HG02970 (cell line): ENCODE measurements at regions not wholly inside any gene's neighbourhood (a gene's known extent, or its start where the extent isn't known, plus 50 kb on each side); places are given as distances from the start of the nearest gene placed in this dataset.
A peak's percentile ranks its signal among the peaks of the same experiment; 100 is the strongest.
"Not testable (repeated sequence)": the region's sequence is repeated elsewhere in the genome, so short reads cannot be mapped to it uniquely, and the experiment has no call there.

Experiments used
- ATAC-seq: cut with Tn5 transposase; IDR thresholded peaks from one replicate; pipeline ENCODE4 v1.9.1; 2021; ENCODE audit warnings: mild to moderate bottlenecking, moderate library complexity, moderate number of reproducible peaks; ENCODE audit not compliant: unreplicated experiment, low FRiP score

DNA sequence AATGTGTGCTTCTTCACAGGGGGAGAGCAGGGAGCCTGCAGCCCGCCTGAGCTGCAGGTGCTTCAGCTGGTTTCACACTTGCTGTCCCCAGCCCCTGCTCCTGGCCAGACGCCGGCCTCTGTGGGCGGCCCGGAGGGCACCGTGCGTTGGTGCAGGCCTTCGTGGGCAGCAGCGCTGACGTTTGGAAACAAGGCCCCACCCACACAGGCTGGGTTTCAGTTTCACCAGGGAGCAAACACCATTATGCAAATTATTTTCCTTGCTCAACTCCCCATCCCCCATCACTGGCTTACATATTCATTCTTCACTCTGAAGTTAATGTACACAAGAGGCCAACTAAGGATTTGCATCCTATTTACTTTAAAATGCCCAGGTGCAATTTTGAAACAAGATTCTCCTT is 343.2 kb downstream of the BCL2L11 start:
- peak; percentile 87 for ATAC-seq

DNA sequence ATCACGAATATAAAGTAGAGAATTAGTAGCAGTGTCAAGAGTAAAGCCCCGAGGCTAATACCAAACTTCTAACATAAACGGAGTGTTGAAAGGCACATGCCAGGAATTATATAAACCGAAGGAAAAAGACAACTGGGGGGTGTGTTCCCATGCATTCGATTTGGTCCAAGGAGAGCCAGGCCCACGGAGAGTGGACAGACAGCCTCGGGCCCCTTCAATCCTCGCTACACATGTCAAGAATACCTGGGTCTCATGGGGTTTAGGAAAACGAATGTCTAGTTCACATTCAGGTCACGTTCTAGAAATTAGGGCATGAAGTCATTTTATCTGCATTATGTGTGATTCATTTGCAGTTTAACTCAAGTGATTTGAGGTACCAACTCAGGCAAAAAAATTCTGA is 343.7 kb downstream of the BCL2L11 start:
- peak; percentile 20 for ATAC-seq

DNA sequence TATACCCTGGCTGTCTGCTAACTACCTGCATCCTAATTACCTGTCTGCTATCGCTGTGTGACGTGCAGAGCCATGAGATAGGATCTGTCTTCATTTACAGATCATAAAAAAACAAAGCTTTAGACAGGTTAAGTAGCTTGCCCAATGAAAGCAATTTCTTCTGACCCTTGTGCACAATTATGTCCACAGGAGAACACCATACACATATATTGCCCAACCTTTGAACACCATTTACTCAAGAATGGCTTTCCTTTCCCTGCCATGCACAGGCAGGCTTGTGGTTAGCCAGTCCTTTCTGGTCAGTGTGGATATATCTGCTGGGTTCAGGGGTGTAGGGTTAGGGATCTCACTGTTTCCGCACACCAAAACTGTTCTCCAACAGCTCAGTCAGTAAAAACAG is 344.8 kb downstream of the BCL2L11 start:
- not testable (repeated sequence) for ATAC-seq

DNA sequence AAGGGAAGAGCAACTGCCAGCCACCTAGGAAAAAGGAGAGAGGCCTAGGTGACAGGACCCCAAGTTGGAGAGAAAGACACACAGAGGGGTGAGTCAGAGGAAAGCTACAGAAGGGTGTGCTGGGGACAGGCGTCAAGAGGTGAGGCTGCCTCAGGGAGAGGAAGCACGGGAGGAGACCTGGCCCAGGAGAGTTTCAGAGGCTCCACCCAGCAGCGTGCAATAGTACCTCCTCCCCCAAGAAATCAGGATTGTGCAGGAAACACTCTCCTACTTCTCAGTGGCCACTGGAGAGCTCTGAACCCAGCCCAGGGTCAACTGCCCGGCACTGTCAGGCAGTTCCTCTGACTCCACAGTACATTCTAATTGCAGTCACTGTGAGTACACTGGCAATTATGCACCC is 346.0 kb downstream of the BCL2L11 start:
- ATAC-seq: not testable (repeated sequence)

DNA sequence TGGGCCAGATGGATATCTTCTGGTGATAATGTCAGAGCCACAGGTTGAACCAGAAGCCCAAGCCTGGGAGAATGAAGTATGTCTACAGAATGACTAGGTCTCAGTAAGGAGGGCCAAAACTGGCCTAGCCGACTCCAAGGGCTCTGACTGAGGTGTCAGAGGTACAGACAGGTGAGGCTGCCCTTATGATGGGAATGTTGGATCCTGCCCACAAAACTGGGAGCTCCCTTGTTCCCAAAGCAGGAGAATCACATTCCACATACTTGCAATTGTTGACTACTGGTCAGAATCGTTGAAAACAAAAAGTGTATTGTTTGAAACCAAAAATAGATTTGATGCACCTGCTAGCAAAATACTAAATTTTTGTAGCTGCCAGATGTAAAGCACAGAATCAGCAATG is 350.2 kb downstream of the BCL2L11 start:
- not testable (repeated sequence) for ATAC-seq

DNA sequence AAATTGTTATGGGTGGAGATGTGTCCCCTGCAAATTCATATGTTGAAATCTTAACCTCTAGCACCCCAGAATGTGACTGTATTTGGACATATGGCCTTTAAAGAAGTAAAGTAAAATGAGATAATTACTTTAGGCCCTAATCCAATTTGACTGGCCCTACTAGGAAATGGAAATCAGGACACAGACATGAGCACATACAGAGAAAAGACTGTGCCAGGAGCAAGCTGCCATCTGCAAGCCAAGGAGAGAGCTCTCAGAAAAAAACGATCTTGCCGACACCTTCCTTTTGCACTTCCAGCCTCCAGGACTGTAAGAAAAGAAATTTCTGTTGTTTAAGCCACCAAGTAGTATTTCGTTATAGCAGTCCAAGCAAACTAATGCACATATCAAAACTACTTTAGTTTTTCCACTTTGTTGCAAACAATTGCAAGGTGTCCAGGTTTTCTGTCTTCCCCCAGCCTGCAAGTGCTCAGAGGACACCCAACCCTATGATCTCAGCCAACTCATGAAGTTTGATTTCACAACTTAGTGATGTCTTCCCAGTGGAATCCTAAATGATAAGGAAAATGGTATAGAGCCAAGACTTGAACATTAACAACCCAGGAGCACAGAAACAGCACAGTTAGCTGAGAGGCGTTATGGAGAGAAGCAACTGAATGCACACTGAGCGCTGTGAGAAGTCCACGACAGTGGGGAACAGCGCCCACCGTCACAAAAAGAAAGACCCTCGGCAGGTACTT is 351.2 kb downstream of the BCL2L11 start:
- not testable (repeated sequence) for ATAC-seq

DNA sequence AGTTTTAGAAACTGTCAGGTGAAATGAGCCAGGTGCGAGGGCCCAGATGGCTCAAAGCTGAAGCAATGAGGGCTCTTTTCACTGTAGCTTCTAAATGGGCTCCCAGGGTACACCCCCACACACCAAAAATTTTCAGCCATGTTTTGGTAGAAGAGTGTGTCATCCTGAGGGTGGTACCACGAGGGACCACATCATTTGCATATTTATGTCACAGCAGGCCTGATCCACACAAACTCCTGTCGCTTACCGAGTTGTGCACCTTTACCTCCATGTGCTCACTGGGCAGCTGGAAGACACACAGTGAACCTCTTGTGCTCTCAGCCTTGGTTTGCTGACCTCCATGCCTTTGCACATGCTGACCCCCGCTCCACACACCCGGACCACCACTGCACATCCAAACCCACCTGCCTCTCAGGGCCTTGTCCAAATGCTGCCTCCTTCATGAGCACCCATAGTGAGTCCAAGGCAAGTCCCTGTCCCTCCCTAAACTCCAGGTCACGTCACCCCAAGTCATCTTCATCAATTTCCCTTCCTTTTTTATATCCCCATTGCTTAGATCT is 352.2 kb downstream of the BCL2L11 start:
- ATAC-seq: not testable (repeated sequence)

DNA sequence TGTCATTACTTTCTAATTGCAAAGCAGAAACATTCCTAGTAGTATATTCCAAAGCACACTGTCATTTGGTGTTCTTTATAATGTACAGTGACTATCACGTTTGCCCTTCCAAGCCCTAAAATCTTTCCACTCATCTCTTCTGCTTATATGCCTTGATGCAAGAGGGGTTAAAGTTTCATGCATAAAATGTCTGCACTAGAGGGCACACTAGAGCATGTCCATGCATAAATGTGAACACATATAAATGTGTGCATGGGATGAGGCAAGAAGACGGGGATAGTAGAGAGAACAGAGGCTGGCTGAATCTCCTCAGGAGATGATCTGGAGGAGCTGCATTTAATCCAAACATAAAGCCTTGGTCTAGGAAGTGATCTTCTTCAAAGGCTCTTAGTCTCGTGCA is 352.8 kb downstream of the BCL2L11 start:
- ATAC-seq: not testable (repeated sequence)

DNA sequence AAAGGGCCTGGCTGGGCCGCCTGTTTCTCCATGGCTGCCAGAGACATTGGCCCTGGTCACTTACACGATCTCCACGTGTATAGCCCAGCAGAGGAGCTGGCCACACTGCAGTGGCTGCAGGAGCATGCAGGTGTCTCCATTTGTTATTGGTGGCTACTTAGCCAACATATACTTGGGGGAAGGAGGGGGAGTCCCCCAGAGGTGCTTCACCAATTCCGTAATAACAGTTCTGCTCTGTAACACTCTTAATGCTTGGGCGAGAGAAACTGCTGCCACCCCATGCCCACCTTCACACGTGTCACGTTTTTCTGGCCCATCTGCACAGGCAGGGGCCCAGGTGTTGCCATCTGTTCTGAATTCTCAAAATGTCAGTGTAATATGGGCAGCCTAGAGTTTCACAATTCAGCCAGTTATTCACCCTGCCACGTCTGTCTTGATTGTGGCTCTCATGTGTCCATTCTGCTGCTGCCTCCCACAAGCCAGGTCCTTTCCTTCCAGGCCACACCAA is 353.5 kb downstream of the BCL2L11 start:
- not testable (repeated sequence) for ATAC-seq

DNA sequence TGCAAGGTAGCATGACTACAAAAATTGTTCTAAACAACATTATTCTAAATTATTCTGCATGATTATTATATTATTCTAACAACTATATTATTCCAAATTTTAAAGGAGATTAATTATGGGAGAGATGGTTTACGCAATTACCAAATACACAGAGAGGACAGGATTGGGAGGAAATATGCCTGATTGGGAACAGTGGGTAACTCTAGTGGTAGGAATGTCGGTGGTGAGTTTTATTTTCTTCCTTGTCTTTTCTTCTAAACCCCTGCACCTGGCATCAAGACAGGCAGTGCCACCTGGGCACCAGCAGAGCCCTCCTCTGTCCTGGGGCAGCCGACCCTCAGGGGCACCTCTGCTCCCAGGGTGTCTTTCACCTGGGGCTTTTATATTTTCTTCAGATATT is 357.6 kb downstream of the BCL2L11 start:
- not testable (repeated sequence) for ATAC-seq

DNA sequence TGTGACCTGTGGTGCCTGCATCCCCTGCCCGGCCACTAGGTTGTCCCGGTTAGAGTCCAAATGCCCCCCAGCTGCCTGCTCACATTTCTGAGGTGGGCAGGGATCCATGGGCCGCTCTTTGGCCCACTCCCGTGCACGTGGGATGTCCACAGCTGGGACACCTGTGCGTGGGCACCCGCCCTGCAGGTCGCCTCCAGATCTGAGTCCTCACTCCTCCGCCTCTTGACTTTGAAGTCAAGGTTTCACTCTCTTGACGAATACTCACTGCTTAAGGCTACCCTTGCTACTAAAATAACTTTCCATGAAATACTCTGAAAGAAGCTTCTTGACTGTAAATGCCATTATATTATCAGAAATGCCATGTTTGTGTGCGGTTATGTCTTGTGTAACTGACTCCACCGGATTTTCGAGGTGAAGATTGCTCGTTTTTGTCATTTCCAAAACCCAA is 358.2 kb downstream of the BCL2L11 start:
- ATAC-seq: not testable (repeated sequence)

DNA sequence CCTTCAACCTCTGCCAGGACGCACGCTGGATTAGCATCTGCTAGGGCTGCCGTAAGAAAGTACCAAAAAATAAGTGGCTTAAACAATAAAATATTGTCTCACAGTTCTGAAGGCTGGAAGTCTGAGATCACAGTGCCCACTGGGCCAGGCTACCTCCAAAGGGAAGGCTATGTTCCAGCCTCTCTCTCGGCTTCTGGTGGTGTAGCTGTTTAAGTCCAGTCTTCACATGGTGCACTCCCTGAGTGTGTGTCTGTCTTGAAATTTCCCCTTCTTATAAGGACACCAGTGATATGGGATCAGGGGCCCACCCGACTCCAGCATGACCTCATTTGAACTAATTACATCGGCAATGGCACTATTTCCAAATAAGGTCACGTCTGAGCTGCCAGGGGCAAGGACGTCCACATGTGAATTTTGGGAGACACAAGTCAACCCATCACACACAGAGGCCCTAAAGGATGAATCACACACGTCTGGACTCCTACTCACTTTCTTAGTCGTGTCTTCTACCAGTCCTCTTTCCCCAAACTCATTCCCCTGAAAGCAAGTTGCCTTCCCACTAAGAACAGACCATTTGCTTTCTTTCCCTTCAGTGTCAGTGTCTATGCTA is 359.4 kb downstream of the BCL2L11 start:
- ATAC-seq: not testable (repeated sequence)

DNA sequence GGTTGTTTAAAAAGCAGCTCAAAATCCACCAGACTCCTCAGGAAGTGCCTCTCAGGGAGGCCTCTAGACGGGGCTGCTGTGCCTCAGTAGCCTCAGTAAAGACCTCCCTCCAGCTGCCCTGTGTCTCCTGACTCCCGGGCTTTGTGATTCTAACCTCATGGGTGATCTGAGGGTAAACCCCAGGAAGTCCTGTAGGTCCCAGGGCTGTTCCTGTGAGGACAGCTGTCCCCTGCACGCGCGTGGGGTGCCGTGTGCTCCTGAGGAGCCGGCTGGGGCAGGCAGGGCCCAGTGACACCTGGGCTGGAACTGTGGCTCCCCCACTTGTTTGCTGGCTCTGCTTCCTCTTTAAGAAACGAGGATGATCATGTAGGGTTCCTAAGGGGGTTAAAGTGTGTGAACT is 359.9 kb downstream of the BCL2L11 start:
- not testable (repeated sequence) for ATAC-seq

DNA sequence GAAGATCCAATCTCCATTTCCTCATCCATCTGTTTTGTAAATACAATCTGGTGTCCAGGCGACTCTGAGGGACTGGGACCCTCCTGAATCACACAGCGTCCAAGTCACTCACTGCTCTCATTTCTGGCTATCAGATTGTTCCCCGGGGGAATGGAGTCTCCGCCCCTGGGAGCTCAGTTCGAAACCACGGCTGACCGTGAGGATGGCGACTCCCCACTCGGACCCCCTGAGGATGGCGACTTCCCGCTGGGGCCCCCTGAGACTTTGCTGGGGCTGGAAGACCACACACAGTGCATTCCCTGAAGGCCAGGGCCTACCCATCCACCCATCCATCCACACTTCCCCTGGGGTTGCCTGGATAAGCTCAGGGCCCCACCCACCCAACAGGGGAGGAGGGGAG is 360.5 kb downstream of the BCL2L11 start:
- ATAC-seq: not testable (repeated sequence)

DNA sequence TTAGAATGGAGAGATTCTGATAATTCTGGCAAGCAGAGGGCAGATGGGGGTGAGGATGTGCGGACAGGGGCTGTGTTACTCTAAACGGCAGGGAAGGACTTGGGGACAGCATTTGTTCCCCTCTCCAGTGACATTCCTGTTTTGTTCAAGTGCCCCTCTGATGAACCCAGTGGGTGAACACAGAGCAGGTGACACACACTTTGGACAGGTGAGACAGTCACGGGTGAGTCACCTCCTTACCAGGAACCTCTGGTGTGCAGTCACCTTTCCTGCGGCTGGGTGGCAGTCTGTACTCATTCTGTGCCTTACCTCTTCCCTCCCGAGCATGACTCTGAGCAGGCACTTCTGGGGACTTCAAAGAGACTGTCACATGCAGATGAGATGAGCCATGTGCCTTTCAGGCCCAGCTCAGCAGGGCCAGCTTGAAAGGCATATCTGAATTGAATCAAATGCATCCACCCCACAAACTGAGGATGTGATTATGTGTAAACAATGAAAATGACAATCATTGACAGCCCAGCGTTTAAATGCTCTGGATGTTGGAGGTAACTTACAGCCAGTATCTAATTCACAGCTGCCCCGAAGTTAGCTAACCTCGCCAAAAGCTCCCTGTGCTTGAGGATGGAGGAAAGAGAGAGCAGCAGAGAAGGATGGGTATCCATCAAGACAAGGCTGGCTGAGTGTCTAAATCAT is 362.4 kb downstream of the BCL2L11 start:
- peak; percentile 47 for ATAC-seq

DNA sequence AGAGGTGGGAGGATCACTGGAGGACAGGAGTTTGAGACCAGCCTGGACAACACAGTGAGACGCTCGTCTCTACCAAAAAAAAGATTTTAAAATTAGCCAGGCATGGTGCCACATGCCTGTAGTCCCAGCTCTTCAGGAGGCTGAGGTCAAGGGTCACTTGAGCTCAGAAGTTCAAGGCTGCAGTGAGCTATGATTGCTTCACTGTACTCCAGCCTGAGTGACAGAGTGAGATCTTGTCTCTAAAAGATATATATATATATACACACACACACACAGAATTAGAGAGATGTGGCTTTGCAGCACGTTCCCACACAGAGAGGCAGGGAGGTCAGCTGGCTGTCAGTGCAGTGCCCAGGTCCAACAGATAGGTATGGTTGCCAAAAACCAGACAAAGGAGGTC is 363.4 kb downstream of the BCL2L11 start:
- not testable (repeated sequence) for ATAC-seq

DNA sequence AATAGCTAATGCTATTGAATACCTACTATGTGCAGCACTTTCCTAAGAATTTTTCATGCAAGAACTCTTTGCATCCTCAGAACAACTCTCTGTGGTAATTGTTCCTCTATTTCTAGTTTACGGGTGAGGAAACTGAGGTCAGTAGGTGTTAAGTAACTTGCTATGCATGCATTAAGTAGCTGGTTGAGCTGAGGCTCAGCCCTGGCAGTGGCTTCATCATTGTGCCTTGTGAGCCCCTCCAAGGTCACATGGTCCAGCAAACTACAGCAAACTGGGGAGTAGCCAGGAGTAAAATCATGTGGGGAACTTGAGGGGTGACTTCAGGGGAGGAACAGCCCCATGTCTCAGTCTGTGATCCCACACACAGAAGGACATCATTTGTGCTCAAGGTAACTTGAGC is 365.2 kb downstream of the BCL2L11 start:
- ATAC-seq: not testable (repeated sequence)

DNA sequence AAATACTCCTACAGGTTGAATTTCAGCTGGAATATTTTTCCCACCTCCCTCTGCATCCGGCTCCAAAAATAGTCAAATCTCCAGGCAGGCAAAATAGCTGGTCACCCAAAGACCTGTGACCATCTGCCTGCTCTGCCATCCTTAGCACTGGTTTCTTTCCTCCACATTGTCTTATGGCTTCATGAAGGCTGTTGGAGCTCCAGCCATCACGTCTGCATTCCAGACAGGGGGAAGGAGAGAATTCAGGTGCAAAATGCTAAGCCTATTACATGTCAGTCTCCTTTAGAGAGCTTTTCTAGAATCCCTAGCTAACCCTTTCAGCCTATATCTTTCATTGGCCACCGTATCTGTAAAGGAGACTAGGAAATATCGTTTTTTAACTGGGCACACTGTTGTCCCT is 367.7 kb downstream of the BCL2L11 start:
- ATAC-seq: not testable (repeated sequence)

DNA sequence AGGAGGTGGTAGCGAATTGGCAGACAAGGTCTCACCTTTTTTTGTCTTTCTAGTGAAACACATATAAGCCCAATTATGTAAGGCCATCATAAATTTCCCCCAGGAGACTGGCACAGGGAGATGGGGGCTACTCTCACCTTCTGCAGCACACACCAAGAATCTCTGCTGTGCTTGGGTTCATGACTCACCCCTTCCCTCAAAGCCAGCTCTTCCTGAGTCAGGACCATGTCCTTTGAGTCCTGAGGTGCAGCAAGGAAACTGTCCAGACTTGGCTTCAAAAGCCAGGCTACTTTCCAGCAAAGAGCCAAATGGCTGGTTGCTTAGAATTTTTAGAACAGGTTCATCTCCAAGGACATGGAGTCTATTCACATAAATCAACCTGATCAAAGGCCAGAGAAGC is 368.7 kb downstream of the BCL2L11 start:
- not testable (repeated sequence) for ATAC-seq

DNA sequence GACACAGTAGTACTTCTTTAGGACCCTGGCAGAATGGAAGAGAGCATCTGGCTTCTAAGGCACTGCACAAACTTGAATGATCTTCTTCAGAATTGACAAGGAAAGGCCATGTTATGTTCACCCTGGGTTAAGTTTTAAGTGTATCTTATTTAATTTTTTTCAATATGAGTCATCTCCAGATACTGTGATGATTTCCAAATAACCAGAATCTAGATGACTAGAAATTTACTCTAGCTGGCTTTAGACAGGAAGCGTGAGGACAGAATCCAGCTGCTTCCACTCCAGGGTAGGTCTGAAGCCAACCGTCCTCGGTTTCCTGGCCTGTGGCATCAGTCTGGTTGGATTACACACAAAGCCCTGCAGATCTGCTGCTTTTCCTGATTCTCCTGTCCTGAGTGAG is 370.5 kb downstream of the BCL2L11 start:
- ATAC-seq: not testable (repeated sequence)

DNA sequence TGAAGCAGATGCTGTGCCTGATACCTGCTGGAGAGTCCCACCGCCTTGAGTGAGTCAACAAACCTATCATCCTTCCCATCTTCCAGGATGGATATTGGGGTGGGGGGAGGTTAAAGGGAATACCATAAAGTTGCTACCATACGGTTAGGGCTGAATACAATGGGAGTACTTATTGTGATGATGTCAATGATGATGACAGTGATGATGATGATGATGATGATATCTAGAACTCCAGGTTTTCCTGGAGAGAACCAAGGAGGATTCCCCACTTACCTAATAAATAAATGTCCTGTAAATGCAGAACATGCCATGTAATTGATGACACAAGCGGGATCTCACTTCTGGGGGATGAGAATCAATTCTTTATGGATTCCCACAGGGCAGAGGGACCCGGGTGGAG is 370.9 kb downstream of the BCL2L11 start:
- ATAC-seq: not testable (repeated sequence)
